ENCODE measurements at regions not wholly inside any gene's neighbourhood (a gene's known extent, or its start where the extent isn't known, plus 50 kb on each side); places are given as distances from the start of the nearest gene placed in this dataset.

GRCh38 chr13:40251343-40252032 lies 415.0 kb downstream of the FOXO1 start:
- no peak for TF ChIP-seq TAF1 (IDR thresholded peaks at IDR 0.05; ENCODE audit: borderline replicate concordance, insufficient read depth, low read length)
- TF ChIP-seq SIN3A (IDR thresholded peaks at IDR 0.05; ENCODE audit: borderline replicate concordance, insufficient read depth, low read length) = no peak
- no peak for TF ChIP-seq POLR2AphosphoS5 (IDR thresholded peaks at IDR 0.05; ENCODE audit: low read depth, low read length)
- TF ChIP-seq FOXP2 (optimal IDR thresholded peaks at IDR 0.05; ENCODE audit: borderline replicate concordance, extremely low read depth, extremely low read length, insufficient read depth) = no peak
- no peak for TF ChIP-seq REST (IDR thresholded peaks at IDR 0.05; ENCODE audit: insufficient read depth in 1 of 2, low read depth in 2 of 2, low read length in 2 of 2)

GRCh38 chr13:40252241-40252640 lies 414.2 kb downstream of the FOXO1 start:
- TF ChIP-seq REST (IDR thresholded peaks at IDR 0.05; ENCODE audit: insufficient read depth in 1 of 2, low read depth in 2 of 2, low read length in 2 of 2) (no peak), POLR2AphosphoS5 (IDR thresholded peaks at IDR 0.05; ENCODE audit: low read depth, low read length) (no peak), SIN3A (IDR thresholded peaks at IDR 0.05; ENCODE audit: borderline replicate concordance, insufficient read depth, low read length) (no peak), TAF1 (IDR thresholded peaks at IDR 0.05; ENCODE audit: borderline replicate concordance, insufficient read depth, low read length) (no peak), FOXP2 (optimal IDR thresholded peaks at IDR 0.05; ENCODE audit: borderline replicate concordance, extremely low read depth, extremely low read length, insufficient read depth) (no peak)

GRCh38 chr13:40252676-40253075 lies 413.8 kb downstream of the FOXO1 start:
- TF ChIP-seq REST (IDR thresholded peaks at IDR 0.05; ENCODE audit: insufficient read depth in 1 of 2, low read depth in 2 of 2, low read length in 2 of 2) = no peak
- TF ChIP-seq TAF1 (IDR thresholded peaks at IDR 0.05; ENCODE audit: borderline replicate concordance, insufficient read depth, low read length) = no peak
- TF ChIP-seq POLR2AphosphoS5 (IDR thresholded peaks at IDR 0.05; ENCODE audit: low read depth, low read length) = no peak
- no peak for TF ChIP-seq SIN3A (IDR thresholded peaks at IDR 0.05; ENCODE audit: borderline replicate concordance, insufficient read depth, low read length)
- no peak for TF ChIP-seq FOXP2 (optimal IDR thresholded peaks at IDR 0.05; ENCODE audit: borderline replicate concordance, extremely low read depth, extremely low read length, insufficient read depth)

GRCh38 chr13:40254394-40254793 lies 412.0 kb downstream of the FOXO1 start:
- TF ChIP-seq POLR2AphosphoS5 (IDR thresholded peaks at IDR 0.05; ENCODE audit: low read depth, low read length) = no peak
- TF ChIP-seq REST (IDR thresholded peaks at IDR 0.05; ENCODE audit: insufficient read depth in 1 of 2, low read depth in 2 of 2, low read length in 2 of 2) = no peak
- TF ChIP-seq FOXP2 (optimal IDR thresholded peaks at IDR 0.05; ENCODE audit: borderline replicate concordance, extremely low read depth, extremely low read length, insufficient read depth) = no peak
- TF ChIP-seq TAF1 (IDR thresholded peaks at IDR 0.05; ENCODE audit: borderline replicate concordance, insufficient read depth, low read length) = no peak
- no peak for TF ChIP-seq SIN3A (IDR thresholded peaks at IDR 0.05; ENCODE audit: borderline replicate concordance, insufficient read depth, low read length)

Data from PFSK-1 (cell line).